ENCODE measurements at regions not wholly inside any gene's neighbourhood (a gene's known extent, or its start where the extent isn't known, plus 50 kb on each side); places are given as distances from the start of the nearest gene placed in this dataset.

DNA sequence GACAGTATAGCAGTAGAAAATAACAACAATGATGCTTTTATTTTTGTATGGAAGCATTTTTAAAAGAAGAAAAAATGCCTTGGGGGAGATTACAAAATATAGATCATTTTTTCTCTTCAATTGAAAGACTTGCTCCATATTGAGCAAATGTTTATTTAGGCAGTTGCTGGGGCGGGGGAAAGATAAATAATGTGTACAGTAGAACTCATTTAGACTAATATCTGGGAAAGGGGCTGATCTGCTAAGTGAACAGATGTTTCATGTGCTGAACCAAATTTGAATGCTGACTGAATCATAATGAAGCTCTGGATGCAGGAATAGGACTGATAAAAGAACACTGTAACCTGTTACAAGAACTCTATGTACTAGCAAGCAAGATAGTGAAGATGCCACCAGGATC lies 457.1 kb upstream of the TENM4 start:
- no peak for ATAC-seq
- TF ChIP-seq ZFP3 (CRISPR knock-in tag; IDR thresholded peaks at IDR 0.05) (no peak), BACH2 (CRISPR knock-in tag; IDR thresholded peaks at IDR 0.05; ENCODE audit: borderline replicate concordance) (no peak), TOX (CRISPR knock-in tag; IDR thresholded peaks at IDR 0.05; ENCODE audit: borderline replicate concordance) (no peak), RARB (CRISPR knock-in tag; IDR thresholded peaks at IDR 0.05) (no peak), ESRRG (CRISPR knock-in tag; IDR thresholded peaks at IDR 0.05) (no peak), CSDC2 (CRISPR knock-in tag; IDR thresholded peaks at IDR 0.05) (no peak), ARNTL (CRISPR knock-in tag; IDR thresholded peaks at IDR 0.05; ENCODE audit: borderline replicate concordance, low read depth) (no peak), ZC3H10 (CRISPR knock-in tag; IDR thresholded peaks at IDR 0.05) (no peak), ZFP30 (CRISPR knock-in tag; IDR thresholded peaks at IDR 0.05) (no peak), OSR1 (CRISPR knock-in tag; IDR thresholded peaks at IDR 0.05) (no peak), ZNF8 (CRISPR knock-in tag; IDR thresholded peaks at IDR 0.05) (no peak), GLIS3 (CRISPR knock-in tag; IDR thresholded peaks at IDR 0.05) (no peak), PPARA (CRISPR knock-in tag; IDR thresholded peaks at IDR 0.05; ENCODE audit: borderline replicate concordance) (no peak), ISL1 (CRISPR knock-in tag; IDR thresholded peaks at IDR 0.05) (no peak)
- TF ChIP-seq, protein P1, sequence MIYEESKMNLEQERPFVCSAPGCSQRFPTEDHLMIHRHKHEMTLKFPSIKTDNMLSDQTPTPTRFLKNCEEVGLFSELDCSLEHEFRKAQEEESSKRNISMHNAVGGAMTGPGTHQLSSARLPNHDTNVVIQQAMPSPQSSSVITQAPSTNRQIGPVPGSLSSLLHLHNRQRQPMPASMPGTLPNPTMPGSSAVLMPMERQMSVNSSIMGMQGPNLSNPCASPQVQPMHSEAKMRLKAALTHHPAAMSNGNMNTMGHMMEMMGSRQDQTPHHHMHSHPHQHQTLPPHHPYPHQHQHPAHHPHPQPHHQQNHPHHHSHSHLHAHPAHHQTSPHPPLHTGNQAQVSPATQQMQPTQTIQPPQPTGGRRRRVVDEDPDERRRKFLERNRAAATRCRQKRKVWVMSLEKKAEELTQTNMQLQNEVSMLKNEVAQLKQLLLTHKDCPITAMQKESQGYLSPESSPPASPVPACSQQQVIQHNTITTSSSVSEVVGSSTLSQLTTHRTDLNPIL (CRISPR knock-in tag; IDR thresholded peaks at IDR 0.05; ENCODE audit: low read depth) = no peak

DNA sequence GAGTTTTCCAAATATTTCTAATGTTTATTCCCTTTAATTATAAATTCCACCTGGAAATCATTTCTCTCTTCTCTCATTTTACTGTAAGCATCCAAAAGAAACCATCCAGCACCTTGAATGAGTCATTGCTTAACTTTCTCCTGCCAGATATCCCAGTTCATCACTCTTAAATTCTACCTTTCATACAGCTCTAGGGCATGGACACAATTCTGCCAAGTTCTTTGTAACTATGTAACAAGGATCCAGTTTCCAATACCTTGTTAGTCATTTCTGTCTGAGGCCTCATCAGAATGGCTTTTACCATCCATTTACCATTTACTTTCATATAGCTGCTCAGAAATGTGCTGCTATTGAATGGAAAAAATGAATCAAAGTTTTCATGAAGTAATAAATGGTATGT lies 455.4 kb upstream of the TENM4 start:
- no peak for ATAC-seq
- TF ChIP-seq, protein P2, sequence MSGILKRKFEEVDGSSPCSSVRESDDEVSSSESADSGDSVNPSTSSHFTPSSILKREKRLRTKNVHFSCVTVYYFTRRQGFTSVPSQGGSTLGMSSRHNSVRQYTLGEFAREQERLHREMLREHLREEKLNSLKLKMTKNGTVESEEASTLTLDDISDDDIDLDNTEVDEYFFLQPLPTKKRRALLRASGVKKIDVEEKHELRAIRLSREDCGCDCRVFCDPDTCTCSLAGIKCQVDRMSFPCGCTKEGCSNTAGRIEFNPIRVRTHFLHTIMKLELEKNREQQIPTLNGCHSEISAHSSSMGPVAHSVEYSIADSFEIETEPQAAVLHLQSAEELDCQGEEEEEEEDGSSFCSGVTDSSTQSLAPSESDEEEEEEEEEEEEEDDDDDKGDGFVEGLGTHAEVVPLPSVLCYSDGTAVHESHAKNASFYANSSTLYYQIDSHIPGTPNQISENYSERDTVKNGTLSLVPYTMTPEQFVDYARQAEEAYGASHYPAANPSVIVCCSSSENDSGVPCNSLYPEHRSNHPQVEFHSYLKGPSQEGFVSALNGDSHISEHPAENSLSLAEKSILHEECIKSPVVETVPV (CRISPR knock-in tag; IDR thresholded peaks at IDR 0.05) = no peak

DNA sequence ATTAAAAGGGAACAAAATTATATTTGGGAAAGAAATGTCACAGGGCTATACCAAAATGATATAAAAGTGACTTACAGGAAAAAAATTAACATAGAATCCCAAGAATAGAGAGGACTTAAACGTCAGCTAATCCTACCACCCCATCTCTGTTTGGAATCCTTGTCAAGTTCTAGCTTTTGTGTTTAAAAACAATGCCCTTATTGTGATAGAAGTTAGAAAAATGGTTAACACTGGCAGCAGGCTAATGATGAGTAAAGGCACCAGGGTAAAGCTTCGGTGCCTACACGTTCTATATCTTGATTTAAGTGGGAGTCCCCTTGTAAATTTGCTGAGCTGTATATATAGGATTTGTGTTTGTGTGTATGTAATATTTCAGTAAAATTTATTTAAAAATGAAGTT lies 453.3 kb upstream of the TENM4 start:
- ATAC-seq = no peak
- TF ChIP-seq ZNF8 (CRISPR knock-in tag; IDR thresholded peaks at IDR 0.05) = no peak
- TF ChIP-seq, protein P3, sequence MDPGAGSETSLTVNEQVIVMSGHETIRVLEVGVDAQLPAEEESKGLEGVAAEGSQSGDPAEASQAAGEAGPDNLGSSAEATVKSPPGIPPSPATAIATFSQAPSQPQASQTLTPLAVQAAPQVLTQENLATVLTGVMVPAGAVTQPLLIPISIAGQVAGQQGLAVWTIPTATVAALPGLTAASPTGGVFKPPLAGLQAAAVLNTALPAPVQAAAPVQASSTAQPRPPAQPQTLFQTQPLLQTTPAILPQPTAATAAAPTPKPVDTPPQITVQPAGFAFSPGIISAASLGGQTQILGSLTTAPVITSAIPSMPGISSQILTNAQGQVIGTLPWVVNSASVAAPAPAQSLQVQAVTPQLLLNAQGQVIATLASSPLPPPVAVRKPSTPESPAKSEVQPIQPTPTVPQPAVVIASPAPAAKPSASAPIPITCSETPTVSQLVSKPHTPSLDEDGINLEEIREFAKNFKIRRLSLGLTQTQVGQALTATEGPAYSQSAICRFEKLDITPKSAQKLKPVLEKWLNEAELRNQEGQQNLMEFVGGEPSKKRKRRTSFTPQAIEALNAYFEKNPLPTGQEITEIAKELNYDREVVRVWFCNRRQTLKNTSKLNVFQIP (CRISPR knock-in tag; IDR thresholded peaks at IDR 0.05; ENCODE audit: borderline replicate concordance, low read depth) = no peak
- no peak for TF ChIP-seq TCF4 (CRISPR knock-in tag; IDR thresholded peaks at IDR 0.05; ENCODE audit: borderline replicate concordance)
- TF ChIP-seq ARNTL (CRISPR knock-in tag; IDR thresholded peaks at IDR 0.05; ENCODE audit: borderline replicate concordance, low read depth) = no peak
- TF ChIP-seq ZC3H10 (CRISPR knock-in tag; IDR thresholded peaks at IDR 0.05) = no peak
- TF ChIP-seq ZNF70 (CRISPR knock-in tag; IDR thresholded peaks at IDR 0.05) = no peak
- TF ChIP-seq BACH2 (CRISPR knock-in tag; IDR thresholded peaks at IDR 0.05; ENCODE audit: borderline replicate concordance) = no peak
- TF ChIP-seq ZFP3 (CRISPR knock-in tag; IDR thresholded peaks at IDR 0.05) = no peak
- TF ChIP-seq ESRRG (CRISPR knock-in tag; IDR thresholded peaks at IDR 0.05) = no peak
- TF ChIP-seq PPARA (CRISPR knock-in tag; IDR thresholded peaks at IDR 0.05; ENCODE audit: borderline replicate concordance) = no peak

DNA sequence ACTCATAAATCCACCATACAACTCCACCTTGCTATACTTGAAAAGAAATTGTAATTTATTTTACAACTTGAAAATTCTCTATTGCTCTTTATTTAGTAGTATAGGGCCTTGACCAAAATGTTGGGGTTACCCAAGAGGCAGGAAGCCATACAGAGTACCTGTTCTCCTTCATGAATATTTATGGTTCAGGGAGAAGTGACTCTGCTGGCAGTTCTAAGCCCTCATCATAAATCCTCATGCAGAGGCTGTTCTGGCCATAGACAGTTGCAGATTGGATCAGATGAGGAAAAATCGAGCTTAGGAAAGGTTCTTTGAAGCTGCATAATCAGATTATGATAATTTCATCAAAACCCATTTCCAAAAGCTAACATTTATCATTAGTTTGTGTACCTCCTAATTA lies 449.4 kb upstream of the TENM4 start:
- ATAC-seq = no peak
- TF ChIP-seq, protein P3 (CRISPR knock-in tag; IDR thresholded peaks at IDR 0.05; ENCODE audit: borderline replicate concordance, low read depth) = no peak
- TF ChIP-seq, protein P2 (CRISPR knock-in tag; IDR thresholded peaks at IDR 0.05) = no peak
- TF ChIP-seq ZNF565 (CRISPR knock-in tag; conservative IDR thresholded peaks at IDR 0.05; ENCODE audit: low read depth) (no peak), SNAI2 (CRISPR knock-in tag; IDR thresholded peaks at IDR 0.05) (no peak), CSDC2 (CRISPR knock-in tag; IDR thresholded peaks at IDR 0.05) (no peak), RARB (CRISPR knock-in tag; IDR thresholded peaks at IDR 0.05) (no peak), TCF4 (CRISPR knock-in tag; IDR thresholded peaks at IDR 0.05; ENCODE audit: borderline replicate concordance) (no peak)
- TF ChIP-seq, protein P4, sequence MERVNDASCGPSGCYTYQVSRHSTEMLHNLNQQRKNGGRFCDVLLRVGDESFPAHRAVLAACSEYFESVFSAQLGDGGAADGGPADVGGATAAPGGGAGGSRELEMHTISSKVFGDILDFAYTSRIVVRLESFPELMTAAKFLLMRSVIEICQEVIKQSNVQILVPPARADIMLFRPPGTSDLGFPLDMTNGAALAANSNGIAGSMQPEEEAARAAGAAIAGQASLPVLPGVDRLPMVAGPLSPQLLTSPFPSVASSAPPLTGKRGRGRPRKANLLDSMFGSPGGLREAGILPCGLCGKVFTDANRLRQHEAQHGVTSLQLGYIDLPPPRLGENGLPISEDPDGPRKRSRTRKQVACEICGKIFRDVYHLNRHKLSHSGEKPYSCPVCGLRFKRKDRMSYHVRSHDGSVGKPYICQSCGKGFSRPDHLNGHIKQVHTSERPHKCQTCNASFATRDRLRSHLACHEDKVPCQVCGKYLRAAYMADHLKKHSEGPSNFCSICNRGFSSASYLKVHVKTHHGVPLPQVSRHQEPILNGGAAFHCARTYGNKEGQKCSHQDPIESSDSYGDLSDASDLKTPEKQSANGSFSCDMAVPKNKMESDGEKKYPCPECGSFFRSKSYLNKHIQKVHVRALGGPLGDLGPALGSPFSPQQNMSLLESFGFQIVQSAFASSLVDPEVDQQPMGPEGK (CRISPR knock-in tag; IDR thresholded peaks at IDR 0.05; ENCODE audit: borderline replicate concordance) = no peak
- TF ChIP-seq, protein P5, sequence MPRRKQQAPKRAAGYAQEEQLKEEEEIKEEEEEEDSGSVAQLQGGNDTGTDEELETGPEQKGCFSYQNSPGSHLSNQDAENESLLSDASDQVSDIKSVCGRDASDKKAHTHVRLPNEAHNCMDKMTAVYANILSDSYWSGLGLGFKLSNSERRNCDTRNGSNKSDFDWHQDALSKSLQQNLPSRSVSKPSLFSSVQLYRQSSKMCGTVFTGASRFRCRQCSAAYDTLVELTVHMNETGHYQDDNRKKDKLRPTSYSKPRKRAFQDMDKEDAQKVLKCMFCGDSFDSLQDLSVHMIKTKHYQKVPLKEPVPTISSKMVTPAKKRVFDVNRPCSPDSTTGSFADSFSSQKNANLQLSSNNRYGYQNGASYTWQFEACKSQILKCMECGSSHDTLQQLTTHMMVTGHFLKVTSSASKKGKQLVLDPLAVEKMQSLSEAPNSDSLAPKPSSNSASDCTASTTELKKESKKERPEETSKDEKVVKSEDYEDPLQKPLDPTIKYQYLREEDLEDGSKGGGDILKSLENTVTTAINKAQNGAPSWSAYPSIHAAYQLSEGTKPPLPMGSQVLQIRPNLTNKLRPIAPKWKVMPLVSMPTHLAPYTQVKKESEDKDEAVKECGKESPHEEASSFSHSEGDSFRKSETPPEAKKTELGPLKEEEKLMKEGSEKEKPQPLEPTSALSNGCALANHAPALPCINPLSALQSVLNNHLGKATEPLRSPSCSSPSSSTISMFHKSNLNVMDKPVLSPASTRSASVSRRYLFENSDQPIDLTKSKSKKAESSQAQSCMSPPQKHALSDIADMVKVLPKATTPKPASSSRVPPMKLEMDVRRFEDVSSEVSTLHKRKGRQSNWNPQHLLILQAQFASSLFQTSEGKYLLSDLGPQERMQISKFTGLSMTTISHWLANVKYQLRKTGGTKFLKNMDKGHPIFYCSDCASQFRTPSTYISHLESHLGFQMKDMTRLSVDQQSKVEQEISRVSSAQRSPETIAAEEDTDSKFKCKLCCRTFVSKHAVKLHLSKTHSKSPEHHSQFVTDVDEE (CRISPR knock-in tag; IDR thresholded peaks at IDR 0.05) = no peak

All from SK-N-SH treated with all-trans-retinoic acid at 6 μM for 48 hours (cell line).